ENCODE measurements at regions not wholly inside any gene's neighbourhood (a gene's known extent, or its start where the extent isn't known, plus 50 kb on each side); places are given as distances from the start of the nearest gene placed in this dataset.

DNA sequence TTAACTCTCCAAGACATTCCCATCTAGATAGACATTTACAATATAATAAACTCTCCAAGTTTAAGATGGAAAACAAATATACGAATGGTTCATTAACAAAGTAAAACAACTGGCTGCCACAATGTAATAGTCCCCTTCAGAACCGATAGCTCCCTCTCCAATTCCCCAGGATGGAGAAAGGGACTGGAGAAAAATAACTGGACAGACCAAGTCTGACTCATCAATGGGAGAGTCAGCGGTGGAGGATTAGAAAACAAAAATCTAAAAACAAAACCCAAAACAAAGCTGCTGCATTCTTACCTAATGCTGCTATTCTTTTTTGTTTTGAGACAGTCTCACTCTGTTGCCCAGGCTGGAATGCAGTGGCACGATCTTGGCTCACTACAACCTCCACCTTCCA, 468.1 kb downstream of the SHQ1 start:
- peaks cover 18% of the 10 kb centered on the region for H3K4me1 Mint-ChIP-seq (ENCODE audit: low read depth, unreplicated experiment)
- no peak for DNase-seq
- H3K27me3 Mint-ChIP-seq (ENCODE audit: unreplicated experiment), result no peaks in the 10 kb centered on the region
- H3K4me3 Mint-ChIP-seq (ENCODE audit: unreplicated experiment), result no peak overlapping the region
- TF ChIP-seq, protein P1, sequence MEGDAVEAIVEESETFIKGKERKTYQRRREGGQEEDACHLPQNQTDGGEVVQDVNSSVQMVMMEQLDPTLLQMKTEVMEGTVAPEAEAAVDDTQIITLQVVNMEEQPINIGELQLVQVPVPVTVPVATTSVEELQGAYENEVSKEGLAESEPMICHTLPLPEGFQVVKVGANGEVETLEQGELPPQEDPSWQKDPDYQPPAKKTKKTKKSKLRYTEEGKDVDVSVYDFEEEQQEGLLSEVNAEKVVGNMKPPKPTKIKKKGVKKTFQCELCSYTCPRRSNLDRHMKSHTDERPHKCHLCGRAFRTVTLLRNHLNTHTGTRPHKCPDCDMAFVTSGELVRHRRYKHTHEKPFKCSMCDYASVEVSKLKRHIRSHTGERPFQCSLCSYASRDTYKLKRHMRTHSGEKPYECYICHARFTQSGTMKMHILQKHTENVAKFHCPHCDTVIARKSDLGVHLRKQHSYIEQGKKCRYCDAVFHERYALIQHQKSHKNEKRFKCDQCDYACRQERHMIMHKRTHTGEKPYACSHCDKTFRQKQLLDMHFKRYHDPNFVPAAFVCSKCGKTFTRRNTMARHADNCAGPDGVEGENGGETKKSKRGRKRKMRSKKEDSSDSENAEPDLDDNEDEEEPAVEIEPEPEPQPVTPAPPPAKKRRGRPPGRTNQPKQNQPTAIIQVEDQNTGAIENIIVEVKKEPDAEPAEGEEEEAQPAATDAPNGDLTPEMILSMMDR (IDR thresholded peaks at IDR 0.05; ENCODE audit: partially characterized antibody, unreplicated experiment), result no peak
- no peak overlapping the region for H3K27ac Mint-ChIP-seq (ENCODE audit: unreplicated experiment)
- H3K36me3 Mint-ChIP-seq (ENCODE audit: unreplicated experiment), result no peaks in the 10 kb centered on the region
- H3K9me3 Mint-ChIP-seq (ENCODE audit: unreplicated experiment), result peaks cover 1% of the 10 kb centered on the region

DNA sequence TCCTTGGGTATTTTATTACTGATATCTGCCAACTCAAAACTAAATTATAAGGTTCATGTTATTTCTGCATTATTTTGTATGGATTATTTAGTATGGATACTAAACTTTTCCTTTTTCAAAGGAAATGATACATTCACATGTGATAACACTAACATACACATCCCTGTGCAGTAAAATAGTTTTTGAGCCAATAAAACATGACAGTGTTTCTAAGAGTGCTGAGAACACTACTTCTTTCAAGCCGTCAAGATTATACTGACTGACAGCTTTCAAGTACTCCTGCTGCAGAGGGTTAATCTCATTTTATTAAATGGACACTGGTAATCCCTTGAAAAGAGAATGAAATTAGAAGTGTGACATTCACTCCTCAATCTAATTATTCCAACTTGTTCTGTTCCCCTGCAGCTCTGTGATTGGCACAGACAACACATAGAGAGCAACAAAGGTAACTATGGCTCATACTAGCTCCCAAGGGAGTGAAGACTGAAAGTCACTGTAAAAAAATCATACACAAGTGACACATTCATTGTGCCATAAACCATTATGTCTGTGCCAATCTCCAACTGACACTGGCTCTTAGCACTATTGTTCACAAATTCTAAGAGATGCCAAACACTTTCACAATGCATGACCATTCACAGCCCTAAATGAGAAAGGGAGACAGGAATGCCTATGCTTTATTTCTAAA, 468.6 kb downstream of the SHQ1 start:
- DNase-seq, result no peak
- H3K4me1 Mint-ChIP-seq (ENCODE audit: low read depth, unreplicated experiment), result peaks cover 15% of the 10 kb centered on the region
- H3K27me3 Mint-ChIP-seq (ENCODE audit: unreplicated experiment), result no peaks in the 10 kb centered on the region
- TF ChIP-seq, protein P1 (IDR thresholded peaks at IDR 0.05; ENCODE audit: partially characterized antibody, unreplicated experiment), result no peak
- H3K27ac Mint-ChIP-seq (ENCODE audit: unreplicated experiment), result no peak overlapping the region
- H3K4me3 Mint-ChIP-seq (ENCODE audit: unreplicated experiment), result no peak overlapping the region
- no peaks in the 10 kb centered on the region for H3K36me3 Mint-ChIP-seq (ENCODE audit: unreplicated experiment)
- peaks cover 1% of the 10 kb centered on the region for H3K9me3 Mint-ChIP-seq (ENCODE audit: unreplicated experiment)

DNA sequence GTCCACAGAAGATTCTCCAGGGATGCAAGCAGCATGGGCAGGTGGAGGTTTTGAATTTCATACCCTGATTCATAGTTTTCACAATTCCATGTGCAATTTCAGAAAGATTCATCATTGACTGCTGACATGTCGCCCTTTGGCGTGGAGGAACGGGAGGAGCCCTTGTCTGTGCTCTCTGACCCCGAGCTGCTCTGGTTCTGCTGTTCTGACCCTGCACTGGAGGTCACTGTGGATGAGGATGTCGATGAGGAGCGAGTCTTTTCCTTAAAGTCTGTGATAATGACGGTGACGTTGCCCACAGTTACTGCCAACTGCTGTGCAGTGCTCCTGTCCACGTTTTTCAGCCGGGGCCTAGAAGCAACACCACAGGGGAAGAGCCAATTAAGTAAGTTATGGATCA, 470.0 kb downstream of the SHQ1 start:
- Mint-ChIP-seq H3K27me3 (ENCODE audit: unreplicated experiment) (no peaks in the 10 kb centered on the region), H3K27ac (ENCODE audit: unreplicated experiment) (no peak overlapping the region), H3K9me3 (ENCODE audit: unreplicated experiment) (peaks cover 3% of the 10 kb centered on the region), H3K36me3 (ENCODE audit: unreplicated experiment) (no peaks in the 10 kb centered on the region), H3K4me3 (ENCODE audit: unreplicated experiment) (no peak overlapping the region), H3K4me1 (ENCODE audit: low read depth, unreplicated experiment) (peaks cover 15% of the 10 kb centered on the region)
- TF ChIP-seq, protein P1 (IDR thresholded peaks at IDR 0.05; ENCODE audit: partially characterized antibody, unreplicated experiment), result no peak
- no peak for DNase-seq

DNA sequence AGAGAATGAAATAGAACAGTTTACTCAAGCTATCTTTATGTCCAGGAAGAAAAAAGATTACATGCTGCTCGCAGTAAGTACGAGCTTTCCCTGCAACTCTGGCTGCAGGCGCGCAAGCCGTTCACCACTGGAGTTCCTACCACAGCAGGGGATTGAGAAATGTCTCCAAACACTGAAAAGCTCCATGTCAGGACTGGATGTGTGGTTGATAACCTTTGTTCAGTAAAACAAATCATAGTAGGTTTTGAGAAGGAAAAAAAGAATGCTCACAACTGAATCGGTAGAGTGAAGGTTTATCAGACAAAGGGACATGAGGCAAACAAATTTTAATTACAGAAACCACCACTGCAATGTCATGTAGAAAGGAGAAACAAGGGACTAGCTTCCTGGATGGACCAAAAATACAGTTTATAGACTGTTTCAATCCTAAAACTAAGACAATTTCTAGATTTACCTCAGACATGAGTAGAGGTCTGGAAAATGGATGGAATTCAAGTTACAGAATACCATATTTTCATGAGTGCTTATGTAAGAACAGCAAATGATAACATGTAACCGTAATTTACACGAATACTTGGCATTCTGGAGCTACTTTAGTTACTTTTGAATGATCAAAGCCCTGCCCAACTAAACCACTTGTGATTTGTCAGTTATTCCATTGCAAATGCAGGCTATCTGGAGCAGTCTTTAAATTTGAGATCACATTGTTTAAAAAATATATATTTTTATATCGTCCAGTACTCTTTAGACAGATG, 471.1 kb downstream of the SHQ1 start:
- H3K36me3 Mint-ChIP-seq (ENCODE audit: unreplicated experiment), result no peaks in the 10 kb centered on the region
- no peak for DNase-seq
- no peak overlapping the region for H3K4me3 Mint-ChIP-seq (ENCODE audit: unreplicated experiment)
- no peak overlapping the region for H3K27ac Mint-ChIP-seq (ENCODE audit: unreplicated experiment)
- peaks cover 14% of the 10 kb centered on the region for H3K4me1 Mint-ChIP-seq (ENCODE audit: low read depth, unreplicated experiment)
- no peaks in the 10 kb centered on the region for H3K27me3 Mint-ChIP-seq (ENCODE audit: unreplicated experiment)
- peaks cover 3% of the 10 kb centered on the region for H3K9me3 Mint-ChIP-seq (ENCODE audit: unreplicated experiment)
- TF ChIP-seq, protein P1 (IDR thresholded peaks at IDR 0.05; ENCODE audit: partially characterized antibody, unreplicated experiment), result no peak

Data from glutamatergic neuron (in vitro differentiated cells).